ENCODE measurements at regions not wholly inside any gene's neighbourhood (a gene's known extent, or its start where the extent isn't known, plus 50 kb on each side); places are given as distances from the start of the nearest gene placed in this dataset.

- BruUV-seq (replicated peaks), result no TSS peak
- FAIRE-seq (no peak), DNase-seq (ENCODE audit: low read depth, low spot score) (no peak)
- Histone ChIP-seq H2AFZ (ENCODE audit: low read depth, low read length) (no peak overlapping the region), H3K4me3 (replicated peaks in 1 of 3; ENCODE audit: insufficient read depth in 1 of 3, low read depth in 1 of 3, low read length in 3 of 3) (no peak overlapping the region), H3K79me2 (ENCODE audit: control insufficient read depth, insufficient read depth, low read length) (no peaks in the 10 kb centered on the region), H3K27me3 (ENCODE audit: control insufficient read depth in 2 of 2, insufficient read depth in 2 of 2, low read length in 2 of 2) (no peaks in the 10 kb centered on the region), H4K20me1 (replicated peaks; ENCODE audit: control insufficient read depth, extremely low read depth, insufficient read depth, low read length) (no peaks in the 10 kb centered on the region), H3K4me2 (ENCODE audit: insufficient read depth, low read length) (no peak overlapping the region), H3K9ac (replicated peaks; ENCODE audit: extremely low read depth, insufficient read depth, low read length) (no peak overlapping the region), H3K27ac (ENCODE audit: insufficient read depth, low read depth, low read length) (no peak overlapping the region), H3K9me1 (replicated peaks; ENCODE audit: control insufficient read depth, extremely low read depth, insufficient read depth, low read length) (no peaks in the 10 kb centered on the region), H3K4me1 (ENCODE audit: control insufficient read depth, extremely low read depth, insufficient read depth, low read length) (no peaks in the 10 kb centered on the region), H3K36me3 (ENCODE audit: control insufficient read depth in 2 of 2, extremely low read depth in 1 of 2, insufficient read depth in 2 of 2, low read length in 2 of 2) (no peaks in the 10 kb centered on the region), H3K9me3 (replicated peaks; ENCODE audit: control insufficient read depth, insufficient read depth, low read length) (no peaks in the 10 kb centered on the region)
- ChIA-PET CTCF (no interaction called here), POLR2A (no interaction called here)
- dilution Hi-C loops (cut with MboI; ENCODE audit: extremely low pct_ligation_motif_present, low sequenced_read_pairs), result no loop called here
- intact Hi-C loops (cut with micrococcal nuclease), result no loop called here
- no peak for TF ChIP-seq POLR2AphosphoS5 (IDR thresholded peaks at IDR 0.05; ENCODE audit: insufficient read depth, low read depth, low read length)
- TF ChIP-seq GATA2 (IDR thresholded peaks at IDR 0.05; ENCODE audit: insufficient read depth, insufficient read length, low read depth, low read length), result no peak
- no peak for TF ChIP-seq MAX (IDR thresholded peaks at IDR 0.05; ENCODE audit: insufficient read depth, insufficient read length)
- no peak for TF ChIP-seq JUN (IDR thresholded peaks at IDR 0.05; ENCODE audit: borderline replicate concordance, insufficient read depth, insufficient read length, low read depth)
- TF ChIP-seq FOS (IDR thresholded peaks at IDR 0.05; ENCODE audit: borderline replicate concordance, insufficient read depth, low read length), result no peak
- TF ChIP-seq MYC (IDR thresholded peaks at IDR 0.05; ENCODE audit: low read depth, low read length), result no peak
- no peak for TF ChIP-seq POLR2A (IDR thresholded peaks at IDR 0.05; ENCODE audit: low read depth, low read length)
- TF ChIP-seq CTCF (IDR thresholded peaks at IDR 0.05; ENCODE audit: extremely low read depth in 1 of 2, insufficient read depth in 1 of 2, low read depth in 1 of 2, low read length in 2 of 2), result no peak
- TF ChIP-seq EZH2 (IDR thresholded peaks at IDR 0.05; ENCODE audit: borderline replicate concordance, low read depth, low read length, severe bottlenecking), result no peak
Measured at GRCh38 chr9:104416470-104416869, 87.6 kb upstream of the OR13F1 start.

All from endothelial cell of umbilical vein (primary cell).